Vagina (tissue), 2 donors: ENCODE measurements at regions not wholly inside any gene's neighbourhood (a gene's known extent, or its start where the extent isn't known, plus 50 kb on each side); places are given as distances from the start of the nearest gene placed in this dataset.

Experiments
- POLR2A ChIP-seq, 2 donors: fragments of 450-650 bp; IDR thresholded peaks; one replicate each; pipeline ENCODE4 v1.6.1; 2017; ENCODE audit warnings: antibody characterized with exemption in 2 of 2, mild to moderate bottlenecking in 2 of 2, moderate library complexity in 2 of 2
- POLR2AphosphoS5 ChIP-seq, 2 donors: sonication (generic); formaldehyde crosslinking; IDR thresholded peaks; one replicate each; pipeline ENCODE4 v1.9.0; 2017; ENCODE audit warnings: antibody characterized with exemption in 2 of 2, mild to moderate bottlenecking in 2 of 2, low read depth in 1 of 2; ENCODE audit not compliant: insufficient read depth in 1 of 2
- TF ChIP-seq, protein P1 (sequence below), 3 experiments: fragments of 450-650 bp in 2 of 3; fragments of 200-600 bp in 1 of 3; sonication (generic) in 1 of 3; IDR thresholded peaks; one replicate each; pipeline ENCODE4 v1.5.1; 2017 to 2019; ENCODE audit warnings: antibody characterized with exemption in 3 of 3, mild to moderate bottlenecking in 2 of 3, moderate library complexity in 2 of 3

DNA sequence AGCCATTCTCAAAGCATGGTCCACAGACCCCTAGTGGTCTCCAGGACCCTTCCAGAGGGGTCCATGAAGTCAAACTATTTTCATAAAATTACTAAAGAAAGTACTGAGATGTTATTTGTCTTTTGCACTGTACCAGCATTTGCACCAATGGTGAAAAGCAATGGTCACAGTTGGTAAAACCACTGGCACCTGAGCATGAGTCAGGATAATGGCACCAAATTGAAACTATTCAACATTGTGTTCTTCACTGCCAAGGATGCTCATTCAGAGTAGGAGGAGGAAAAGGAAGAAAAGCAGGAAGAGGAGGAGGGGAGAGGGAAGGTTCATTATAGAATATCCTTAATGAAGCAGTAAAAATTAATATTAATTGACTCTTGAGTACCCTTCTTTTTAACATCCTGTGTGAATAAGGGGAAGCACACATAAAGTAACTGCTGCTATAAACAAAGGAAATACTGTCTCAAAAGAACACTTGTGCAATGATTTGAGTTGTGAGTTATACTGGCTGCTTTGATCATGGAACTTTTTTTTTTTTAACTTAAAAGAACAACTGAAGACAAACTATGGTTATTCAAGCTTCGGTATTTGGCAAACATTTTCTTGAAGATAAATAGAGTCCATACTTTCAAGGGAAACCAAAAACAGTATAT is 60.2 kb downstream of the MPP7 start:
- no peak for TF ChIP-seq POLR2A (IDR thresholded peaks at IDR 0.05)
- TF ChIP-seq, protein P1, sequence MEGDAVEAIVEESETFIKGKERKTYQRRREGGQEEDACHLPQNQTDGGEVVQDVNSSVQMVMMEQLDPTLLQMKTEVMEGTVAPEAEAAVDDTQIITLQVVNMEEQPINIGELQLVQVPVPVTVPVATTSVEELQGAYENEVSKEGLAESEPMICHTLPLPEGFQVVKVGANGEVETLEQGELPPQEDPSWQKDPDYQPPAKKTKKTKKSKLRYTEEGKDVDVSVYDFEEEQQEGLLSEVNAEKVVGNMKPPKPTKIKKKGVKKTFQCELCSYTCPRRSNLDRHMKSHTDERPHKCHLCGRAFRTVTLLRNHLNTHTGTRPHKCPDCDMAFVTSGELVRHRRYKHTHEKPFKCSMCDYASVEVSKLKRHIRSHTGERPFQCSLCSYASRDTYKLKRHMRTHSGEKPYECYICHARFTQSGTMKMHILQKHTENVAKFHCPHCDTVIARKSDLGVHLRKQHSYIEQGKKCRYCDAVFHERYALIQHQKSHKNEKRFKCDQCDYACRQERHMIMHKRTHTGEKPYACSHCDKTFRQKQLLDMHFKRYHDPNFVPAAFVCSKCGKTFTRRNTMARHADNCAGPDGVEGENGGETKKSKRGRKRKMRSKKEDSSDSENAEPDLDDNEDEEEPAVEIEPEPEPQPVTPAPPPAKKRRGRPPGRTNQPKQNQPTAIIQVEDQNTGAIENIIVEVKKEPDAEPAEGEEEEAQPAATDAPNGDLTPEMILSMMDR (IDR thresholded peaks at IDR 0.05), result no peak
- no peak for TF ChIP-seq POLR2AphosphoS5 (IDR thresholded peaks at IDR 0.05; ENCODE audit: insufficient read depth in 1 of 2, low read depth in 1 of 2)
